ENCODE measurements at regions not wholly inside any gene's neighbourhood (a gene's known extent, or its start where the extent isn't known, plus 50 kb on each side); places are given as distances from the start of the nearest gene placed in this dataset.

DNA sequence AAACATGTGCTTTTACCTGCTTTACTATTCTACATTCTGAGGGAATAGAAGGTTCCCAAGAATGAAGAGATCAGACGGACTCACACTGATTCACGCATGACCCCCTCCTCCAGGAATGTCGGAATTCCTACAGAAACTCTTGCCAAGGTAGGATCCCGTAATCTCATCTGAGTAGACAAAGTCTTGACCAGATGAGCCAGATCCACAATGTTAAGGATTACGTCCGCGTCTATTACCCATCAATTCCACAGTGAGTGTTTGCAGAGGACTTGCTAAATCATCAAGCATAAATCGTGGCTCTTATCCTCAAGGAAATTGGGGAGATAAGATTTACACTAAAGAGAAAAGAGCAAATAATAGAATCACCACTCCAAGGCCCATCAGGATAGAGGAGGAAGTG is 245.9 kb upstream of the FOXQ1 start:
- no peak for TF ChIP-seq POLR2AphosphoS5 (IDR thresholded peaks at IDR 0.05; ENCODE audit: low read depth, low read length)
- no peak for TF ChIP-seq SIN3A (IDR thresholded peaks at IDR 0.05; ENCODE audit: borderline replicate concordance, insufficient read depth, low read length)
